ENCODE measurements at regions not wholly inside any gene's neighbourhood (a gene's known extent, or its start where the extent isn't known, plus 50 kb on each side); places are given as distances from the start of the nearest gene placed in this dataset.

DNA sequence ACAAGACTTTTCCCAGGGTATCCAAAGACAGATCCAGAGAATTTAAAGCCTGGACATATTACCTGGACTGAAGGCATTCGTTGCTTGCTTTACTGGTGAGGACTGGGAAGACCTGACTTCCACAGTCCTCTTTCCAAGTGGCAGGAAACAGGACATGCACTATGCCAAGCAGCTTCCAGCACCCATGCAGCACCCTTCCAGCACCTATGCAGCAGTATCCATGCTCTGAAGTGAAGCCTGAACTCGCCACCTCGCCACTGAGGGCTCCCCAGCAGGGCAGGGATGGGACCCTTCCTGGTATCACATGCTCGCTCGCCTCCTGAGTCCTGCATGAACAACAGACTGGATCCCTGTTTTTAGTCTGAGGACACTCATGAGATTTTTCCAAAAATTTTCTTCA, 189.9 kb upstream of the KLF14 start:
- FAIRE-seq, result no peak

DNA sequence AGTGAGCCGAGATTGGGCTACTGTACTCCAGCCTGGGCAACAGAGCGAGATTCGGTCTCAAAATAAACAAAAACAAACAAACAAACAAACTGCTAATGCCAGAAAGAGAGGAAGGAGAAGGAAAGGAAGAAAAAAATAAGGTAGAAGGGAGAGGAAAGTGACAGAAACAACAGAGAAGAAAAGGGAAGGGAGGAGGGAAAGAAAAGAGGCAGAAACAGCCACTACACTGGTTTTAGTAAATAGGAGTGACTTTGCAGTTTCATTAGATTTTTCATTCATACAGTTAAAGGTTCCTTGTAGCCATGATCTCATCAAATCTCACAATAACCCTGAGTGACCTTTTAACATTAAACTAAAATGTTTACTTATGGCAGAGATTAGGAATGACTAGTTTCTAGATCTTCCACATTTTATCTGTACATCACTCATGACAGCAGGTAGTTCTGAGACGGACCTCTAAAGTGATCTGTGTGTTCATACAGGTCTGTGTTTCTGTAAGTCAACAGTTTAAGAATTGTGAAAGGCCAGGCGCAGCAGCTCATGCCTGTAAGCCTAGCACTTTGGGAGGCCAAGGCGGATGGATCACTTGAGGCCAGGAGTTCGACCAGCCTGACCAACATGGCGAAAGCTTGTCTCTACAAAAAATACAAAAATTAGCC, 191.3 kb upstream of the KLF14 start:
- DNase-seq (ENCODE audit: low spot score in 2 of 2) (no peak), FAIRE-seq (no peak)

More for the DNA sequence above, 189.9 kb upstream of the KLF14 start:
- DNase-seq (ENCODE audit: low spot score in 2 of 2), result no peak

DNA sequence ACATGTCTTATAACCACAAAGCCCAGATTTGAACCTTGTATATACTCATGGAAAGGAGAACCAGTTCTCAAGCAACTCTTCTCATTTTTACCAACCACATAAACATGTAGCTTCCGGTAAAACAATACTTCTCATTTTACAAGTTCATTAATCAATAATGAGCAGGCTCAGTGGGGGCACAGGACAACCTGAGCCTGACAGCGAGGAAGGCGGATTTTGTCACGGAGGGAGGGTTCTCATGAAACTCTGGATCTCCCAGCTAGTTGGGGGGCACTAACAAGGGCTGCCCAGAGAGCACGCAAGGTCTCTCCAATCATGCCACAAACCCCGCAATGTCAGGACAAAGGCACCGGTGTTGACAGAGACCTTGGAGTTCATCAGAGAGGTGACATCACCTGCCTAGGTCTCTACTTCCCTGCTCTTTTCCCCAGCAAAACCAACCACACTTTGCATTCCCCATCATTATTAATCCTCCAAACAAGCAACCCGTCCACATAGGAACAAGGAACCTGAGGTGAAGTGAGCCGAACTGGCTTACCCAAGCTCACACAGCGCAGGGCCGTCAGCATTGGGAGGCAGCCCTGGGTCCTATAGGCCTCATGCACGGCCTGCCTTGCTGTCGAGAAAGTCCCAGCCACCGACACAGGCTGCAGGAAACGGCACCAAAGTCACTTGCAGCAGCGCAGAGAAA, 192.1 kb upstream of the KLF14 start:
- no peak for DNase-seq (ENCODE audit: low spot score in 2 of 2)
- no peak for FAIRE-seq

DNA sequence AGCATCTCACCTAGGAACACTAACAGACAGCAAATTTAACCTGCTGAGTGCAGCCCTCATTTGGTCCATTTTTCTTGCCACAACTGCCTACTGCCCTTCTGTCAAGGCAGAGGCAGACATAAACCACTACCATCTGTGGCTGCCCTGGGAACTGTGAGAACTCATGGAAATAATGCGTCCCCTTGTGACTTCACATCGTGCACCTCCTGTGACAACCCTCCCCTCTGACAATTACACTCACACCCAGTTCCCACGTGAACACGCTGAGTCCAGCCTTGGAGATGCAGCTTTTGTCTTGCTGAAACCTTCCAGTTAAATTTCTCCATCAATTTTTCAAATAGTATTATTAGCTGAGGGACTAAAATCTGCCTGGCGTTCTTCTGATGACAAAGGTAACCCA, 193.1 kb upstream of the KLF14 start:
- FAIRE-seq, result no peak

DNA sequence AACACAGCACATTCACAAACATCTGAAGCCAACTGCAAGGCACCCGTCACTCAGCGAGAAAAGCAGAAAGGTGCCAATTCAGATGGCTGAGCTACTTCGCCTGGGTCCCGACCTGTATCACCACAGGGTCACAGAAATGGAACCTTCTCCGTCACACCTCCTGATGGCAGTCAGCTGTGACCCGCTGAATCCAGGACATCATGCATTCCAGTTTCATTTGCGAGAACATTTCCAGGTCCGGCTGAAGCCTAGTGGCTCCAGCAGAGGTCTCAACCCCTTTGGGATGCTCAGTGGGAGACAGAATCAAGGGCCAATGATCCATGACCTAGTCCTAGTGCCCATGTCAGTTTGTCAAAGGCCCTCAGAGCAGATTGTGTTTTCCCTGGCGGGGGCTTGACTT, 193.6 kb upstream of the KLF14 start:
- no peak for DNase-seq (ENCODE audit: low spot score in 2 of 2)
- FAIRE-seq, result no peak

More for the DNA sequence above, 193.1 kb upstream of the KLF14 start:
- no peak for DNase-seq (ENCODE audit: low spot score in 2 of 2)

GRCh38 chr7:130929896-130930659, 196.1 kb upstream of the KLF14 start:
- FAIRE-seq (no peak), DNase-seq (ENCODE audit: low spot score in 2 of 2) (no peak)

DNA sequence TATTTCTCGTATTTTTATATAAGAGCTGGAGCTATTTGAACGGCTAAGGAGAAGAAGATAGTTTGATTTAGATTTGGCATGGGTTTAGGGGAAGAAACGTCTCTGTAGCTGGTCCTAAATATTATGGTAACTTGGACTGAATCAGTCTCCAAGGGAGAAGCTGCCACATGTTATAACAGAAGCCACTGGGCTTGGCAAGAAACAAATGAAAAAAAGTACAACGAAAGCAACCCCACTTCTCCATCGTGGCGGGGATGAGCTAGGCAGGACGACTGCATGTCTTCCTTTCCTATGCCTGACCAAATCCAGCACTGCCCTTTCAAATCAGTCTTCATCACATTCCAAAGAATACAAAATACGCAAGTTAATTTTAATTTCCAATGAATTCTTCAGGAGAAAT, 196.7 kb upstream of the KLF14 start:
- no peak for FAIRE-seq
- no peak for DNase-seq (ENCODE audit: low spot score in 2 of 2)

DNA sequence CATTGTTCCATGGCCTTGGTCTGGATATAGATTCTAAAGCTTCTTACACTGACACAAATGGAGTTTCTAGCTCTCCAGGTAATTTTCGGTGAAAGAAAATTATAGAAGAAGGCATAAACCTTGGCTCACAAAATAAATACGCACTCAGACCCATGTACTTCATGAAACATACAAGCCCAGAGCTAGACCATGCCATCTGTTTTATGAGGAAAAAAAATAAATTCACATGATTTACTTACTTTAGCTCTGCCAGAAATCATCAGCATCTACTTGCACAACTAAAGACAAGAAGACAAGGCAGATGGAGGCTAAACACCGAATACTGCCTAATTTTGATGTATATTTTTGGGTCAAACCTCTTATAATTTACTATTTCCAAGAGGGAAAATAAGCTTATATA, 197.4 kb upstream of the KLF14 start:
- no peak for FAIRE-seq
- DNase-seq (ENCODE audit: low spot score in 2 of 2), result no peak

DNA sequence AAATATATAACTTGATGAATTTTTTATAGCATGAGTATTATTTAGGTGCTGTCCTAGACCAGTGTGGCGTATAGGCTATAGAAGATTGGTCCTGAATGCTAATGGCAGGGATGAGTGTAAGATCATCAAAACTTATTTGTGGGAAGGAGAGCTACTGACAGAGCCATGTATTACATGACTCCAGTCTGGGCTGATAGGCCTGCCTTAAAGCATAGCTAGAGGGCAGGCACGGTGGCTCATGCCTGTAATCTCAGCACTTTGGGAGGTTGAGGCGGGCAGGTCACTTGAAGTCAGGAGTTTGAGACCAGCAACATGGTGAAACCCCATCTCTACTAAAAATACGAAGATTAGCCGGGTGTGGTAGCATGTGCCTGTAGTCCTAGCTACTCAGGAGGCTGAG, 198.1 kb upstream of the KLF14 start:
- no peak for FAIRE-seq

GRCh38 chr7:130932667-130933432, 198.8 kb upstream of the KLF14 start:
- DNase-seq (ENCODE audit: low spot score in 2 of 2) (no peak), FAIRE-seq (no peak)

More for the DNA sequence above, 198.1 kb upstream of the KLF14 start:
- no peak for DNase-seq (ENCODE audit: low spot score in 2 of 2)

GRCh38 chr7:130933919-130934318, 199.9 kb upstream of the KLF14 start:
- DNase-seq (ENCODE audit: low spot score in 2 of 2) (no peak), FAIRE-seq (no peak)

DNA sequence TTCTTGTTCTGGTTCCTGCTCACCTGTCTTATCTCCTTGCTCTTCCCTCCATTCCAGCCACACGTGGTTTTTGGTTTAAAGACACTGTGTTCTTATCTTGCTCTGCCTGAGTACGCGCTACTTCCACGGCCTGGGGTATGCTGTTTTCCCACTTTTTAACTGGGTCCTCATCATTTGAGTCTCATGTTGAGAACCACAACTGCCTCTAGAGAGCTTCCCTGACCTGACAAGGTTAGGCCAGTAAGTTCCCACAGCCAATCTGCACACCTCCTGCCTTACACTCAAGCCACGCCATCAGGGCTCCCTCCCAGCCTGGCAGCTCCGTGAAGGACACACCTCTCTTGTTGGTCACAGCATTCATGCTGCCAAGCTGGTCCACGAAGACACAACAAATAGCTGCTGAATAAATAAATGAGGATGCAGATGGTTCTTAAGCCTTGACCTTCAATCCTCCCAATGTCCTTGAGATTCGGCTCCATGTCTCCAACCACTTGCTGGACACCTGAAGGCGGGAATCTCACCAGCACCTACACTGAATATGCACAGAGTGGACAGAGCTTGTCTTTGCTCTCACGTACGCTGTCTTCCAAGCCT, 201.7 kb upstream of the KLF14 start:
- DNase-seq (ENCODE audit: low spot score in 2 of 2) (no peak), FAIRE-seq (no peak)

DNA sequence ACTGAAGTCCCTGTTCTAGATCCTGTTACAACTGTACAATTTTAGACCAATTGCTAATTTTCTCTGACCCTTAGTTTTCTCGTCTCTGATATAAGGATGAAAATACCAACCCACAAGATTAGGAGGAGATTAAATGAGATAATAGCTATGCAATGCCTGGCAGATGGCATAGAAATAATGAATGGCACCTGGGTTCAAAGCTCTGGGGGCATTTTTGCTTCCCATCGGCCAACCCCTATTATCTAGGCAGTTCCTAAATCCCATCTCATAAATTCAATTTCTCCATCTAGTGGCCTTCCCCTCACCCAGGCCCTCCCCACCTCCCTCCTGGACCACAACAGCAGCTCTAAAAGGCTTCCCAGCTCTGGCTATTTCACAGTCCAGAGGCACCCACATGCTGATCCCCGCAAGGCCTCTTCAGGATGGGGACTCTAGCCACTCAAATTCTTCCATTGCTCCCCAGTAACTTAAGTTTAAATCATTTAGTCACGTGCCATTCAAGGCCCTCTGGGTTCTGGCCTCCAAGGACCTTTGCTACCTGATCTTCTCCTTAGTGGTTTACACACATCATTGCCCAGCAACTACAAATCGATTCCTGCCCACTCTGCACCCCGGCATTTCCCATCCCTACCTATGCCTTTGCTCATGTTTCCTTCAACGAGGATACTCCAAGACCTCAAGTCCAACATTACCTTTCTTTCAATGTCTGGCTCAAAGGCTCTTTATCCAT, 202.4 kb upstream of the KLF14 start:
- FAIRE-seq, result no peak

GRCh38 chr7:130937016-130937415, 203.0 kb upstream of the KLF14 start:
- DNase-seq (ENCODE audit: low spot score in 2 of 2) (no peak), FAIRE-seq (no peak)

More for the DNA sequence above, 202.4 kb upstream of the KLF14 start:
- DNase-seq (ENCODE audit: low spot score in 2 of 2), result no peak

GRCh38 chr7:130937830-130938229, 203.8 kb upstream of the KLF14 start:
- DNase-seq (ENCODE audit: low spot score in 2 of 2) (no peak), FAIRE-seq (no peak)

GRCh38 chr7:130938661-130939060, 204.7 kb upstream of the KLF14 start:
- DNase-seq (ENCODE audit: low spot score in 2 of 2), result no peak
- no peak for FAIRE-seq

DNA sequence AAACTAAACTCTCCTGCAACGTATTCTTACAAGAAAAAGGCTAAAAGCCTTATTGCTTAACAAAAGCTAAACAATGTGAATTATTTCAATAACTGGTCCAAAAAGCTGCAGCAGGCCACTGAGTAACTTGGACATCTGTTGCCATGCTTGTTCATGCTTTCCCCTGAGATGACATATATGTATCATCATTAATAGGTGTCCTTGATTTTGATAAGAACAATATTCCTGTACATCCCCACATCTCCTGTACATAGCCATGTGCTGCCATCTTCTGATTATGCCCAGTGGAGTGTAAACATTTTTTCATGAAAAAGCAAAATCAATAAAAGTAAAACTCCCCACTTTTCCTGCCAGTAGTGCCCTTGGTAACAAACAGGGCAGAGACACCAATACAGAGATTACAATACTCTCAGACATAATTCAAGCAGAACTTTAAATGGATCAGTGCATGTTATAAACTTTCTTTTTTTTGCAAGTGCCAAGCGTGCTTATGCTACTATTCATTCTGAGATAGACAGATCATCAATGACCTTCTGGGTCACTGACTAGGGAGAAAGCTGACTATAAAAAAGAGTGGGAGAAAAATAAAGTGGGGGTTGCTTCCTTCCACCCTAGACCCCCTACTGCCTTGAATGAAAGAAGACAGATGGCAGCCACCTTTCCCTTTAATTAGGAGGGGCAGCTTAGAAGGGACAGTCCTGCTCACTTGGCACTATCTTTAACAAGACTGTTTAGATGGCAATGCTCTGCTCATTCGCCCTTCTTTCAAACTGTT, 205.5 kb upstream of the KLF14 start:
- DNase-seq (ENCODE audit: low spot score in 2 of 2) (no peak), FAIRE-seq (no peak)

DNA sequence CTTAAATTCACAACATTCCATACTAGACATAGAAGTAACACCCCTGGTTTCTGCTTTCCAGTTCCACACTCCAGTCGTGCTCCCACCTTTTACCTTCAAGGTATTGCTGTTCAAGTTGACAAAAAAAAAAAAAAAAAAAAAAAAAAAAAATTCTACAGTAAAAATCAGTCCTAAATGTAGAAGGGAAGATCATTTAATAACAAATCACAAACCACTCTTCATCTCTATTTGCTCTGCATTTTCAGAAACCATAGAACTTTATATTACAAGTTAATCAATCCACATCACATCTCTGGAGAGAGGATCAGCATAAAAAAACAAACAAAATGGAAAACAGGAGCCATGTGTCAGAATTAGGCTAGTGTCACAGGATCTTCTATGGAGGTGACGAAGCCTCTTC, 206.3 kb upstream of the KLF14 start:
- FAIRE-seq (no peak), DNase-seq (ENCODE audit: low spot score in 2 of 2) (no peak)

DNA sequence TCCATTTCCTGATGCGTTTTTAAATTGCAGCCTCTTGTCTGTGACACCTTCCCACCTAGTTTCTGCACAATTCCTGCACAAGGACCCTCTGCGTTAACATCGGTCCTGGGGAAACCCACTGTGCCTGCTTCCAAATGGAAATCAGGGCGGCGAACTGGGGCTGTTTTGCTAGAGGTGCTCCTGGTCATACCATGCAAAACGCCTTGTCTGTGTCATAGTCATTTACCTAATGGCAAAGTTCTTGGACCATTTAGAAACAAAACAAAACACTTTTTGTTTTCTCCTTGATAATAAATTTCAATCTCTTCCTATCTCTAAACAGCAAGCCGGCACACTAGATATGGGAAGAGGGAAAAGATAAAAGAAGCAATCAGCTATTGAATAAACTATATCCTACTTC, 206.9 kb upstream of the KLF14 start:
- FAIRE-seq (no peak), DNase-seq (ENCODE audit: low spot score in 2 of 2) (no peak)

All from frontal cortex (tissue), 3 donors.